Left lung (tissue), 4 donors: ENCODE measurements at regions not wholly inside any gene's neighbourhood (a gene's known extent, or its start where the extent isn't known, plus 50 kb on each side); places are given as distances from the start of the nearest gene placed in this dataset.

ENCODE experiments used
- ATAC-seq: fragments of 200-7000 bp; cut with Tn5 transposase; one replicate; pipeline ENCODE4 v1.9.1; 2020; ENCODE audit warnings: moderate library complexity
- DNase-seq, 4 donors: peaks; one replicate each; pipeline ENCODE4 v3.0.0-alpha.2; 2013 to 2020
- H3K27ac ChIP-seq, 2 donors: fragments of 200-600 bp; sonication (generic) in 1 of 2; one replicate each; pipeline versions ENCODE4 v1.5.0 to v1.8.0; 2020 to 2021
- H3K27me3 ChIP-seq, 2 donors: fragments of 200-600 bp; sonication (generic) in 1 of 2; one replicate each; pipeline versions ENCODE4 v1.5.0 to v1.8.0; 2020 to 2021
- H3K36me3 ChIP-seq, 2 donors: fragments of 200-600 bp; sonication (generic) in 1 of 2; one replicate each; pipeline versions ENCODE4 v1.5.0 to v1.8.0; 2020 to 2021
- H3K4me1 ChIP-seq, 2 donors: fragments of 200-600 bp; one replicate each; pipeline ENCODE4 v1.8.0; 2021
- H3K4me3 ChIP-seq, 2 donors: fragments of 200-600 bp; sonication (generic) in 1 of 2; one replicate each; pipeline versions ENCODE4 v1.5.0 to v1.8.0; 2020 to 2021; ENCODE audit warnings: mild to moderate bottlenecking in 1 of 2
- H3K9me3 ChIP-seq, 2 donors: fragments of 200-600 bp; sonication (generic) in 1 of 2; one replicate each; pipeline versions ENCODE4 v1.5.0 to v1.8.0; 2020 to 2021
- intact Hi-C, 2 donors: fragments of 100-400 bp; cut with DNase I; formaldehyde crosslinking; loops; one replicate each; pipeline versions ENCODE4 v1.11.2 to v1.14.2; 2022
- TF ChIP-seq, protein P1 (sequence below), 2 donors: fragments of 200-600 bp; sonication (generic) in 1 of 2; IDR thresholded peaks; one replicate each; pipeline versions ENCODE4 v1.5.0 to v1.8.0; 2021; ENCODE audit warnings: antibody characterized with exemption in 2 of 2
- donor health status: DM: no; HTN: yes; CAD: no.
- donor health status: DM: no; HTN: no; CAD: no.

GRCh38 chr4:175307326-175307725, 389.2 kb downstream of the ADAM29 start:
- ATAC-seq (no peak), DNase-seq (peak in 2 of 4 donors; percentile 65 to 66)
- no peak overlapping the region for H3K4me3 ChIP-seq
- H3K9me3 ChIP-seq, result peaks cover 0 to 4% of the 10 kb centered on the region in 2 donors
- intact Hi-C loops, result no loop called here
- no peak overlapping the region for H3K27ac ChIP-seq
- no peaks in the 10 kb centered on the region for H3K27me3 ChIP-seq
- no peaks in the 10 kb centered on the region for H3K36me3 ChIP-seq
- TF ChIP-seq, protein P1, sequence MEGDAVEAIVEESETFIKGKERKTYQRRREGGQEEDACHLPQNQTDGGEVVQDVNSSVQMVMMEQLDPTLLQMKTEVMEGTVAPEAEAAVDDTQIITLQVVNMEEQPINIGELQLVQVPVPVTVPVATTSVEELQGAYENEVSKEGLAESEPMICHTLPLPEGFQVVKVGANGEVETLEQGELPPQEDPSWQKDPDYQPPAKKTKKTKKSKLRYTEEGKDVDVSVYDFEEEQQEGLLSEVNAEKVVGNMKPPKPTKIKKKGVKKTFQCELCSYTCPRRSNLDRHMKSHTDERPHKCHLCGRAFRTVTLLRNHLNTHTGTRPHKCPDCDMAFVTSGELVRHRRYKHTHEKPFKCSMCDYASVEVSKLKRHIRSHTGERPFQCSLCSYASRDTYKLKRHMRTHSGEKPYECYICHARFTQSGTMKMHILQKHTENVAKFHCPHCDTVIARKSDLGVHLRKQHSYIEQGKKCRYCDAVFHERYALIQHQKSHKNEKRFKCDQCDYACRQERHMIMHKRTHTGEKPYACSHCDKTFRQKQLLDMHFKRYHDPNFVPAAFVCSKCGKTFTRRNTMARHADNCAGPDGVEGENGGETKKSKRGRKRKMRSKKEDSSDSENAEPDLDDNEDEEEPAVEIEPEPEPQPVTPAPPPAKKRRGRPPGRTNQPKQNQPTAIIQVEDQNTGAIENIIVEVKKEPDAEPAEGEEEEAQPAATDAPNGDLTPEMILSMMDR (IDR thresholded peaks at IDR 0.05), result no peak
- no peaks in the 10 kb centered on the region for H3K4me1 ChIP-seq

DNA sequence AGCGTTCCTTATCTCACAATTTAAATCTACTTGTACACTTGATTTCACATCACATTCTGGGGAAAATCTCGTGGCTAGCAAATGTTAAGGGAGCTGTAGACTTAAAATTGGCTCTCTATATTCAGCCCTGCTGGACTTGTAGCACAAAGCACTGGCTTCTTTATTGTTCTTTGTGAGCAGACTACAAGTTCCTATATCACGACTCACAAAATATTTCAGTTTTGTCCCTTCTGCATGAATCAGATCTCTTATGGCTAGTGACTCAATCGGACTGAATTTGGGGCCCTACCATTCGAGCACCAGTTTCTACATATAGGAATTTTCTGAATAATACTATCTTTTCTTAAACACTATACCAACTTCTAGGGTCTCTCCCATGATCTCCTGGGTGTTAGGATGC, 390.1 kb downstream of the ADAM29 start:
- H3K27me3 ChIP-seq, result no peaks in the 10 kb centered on the region
- DNase-seq (no peak), ATAC-seq (no peak)
- H3K4me3 ChIP-seq, result no peak overlapping the region
- intact Hi-C loops, result no loop called here
- TF ChIP-seq, protein P1 (IDR thresholded peaks at IDR 0.05), result no peak
- no peaks in the 10 kb centered on the region for H3K36me3 ChIP-seq
- H3K27ac ChIP-seq, result no peak overlapping the region
- no peaks in the 10 kb centered on the region for H3K4me1 ChIP-seq
- H3K9me3 ChIP-seq, result no peaks in the 10 kb centered on the region

DNA sequence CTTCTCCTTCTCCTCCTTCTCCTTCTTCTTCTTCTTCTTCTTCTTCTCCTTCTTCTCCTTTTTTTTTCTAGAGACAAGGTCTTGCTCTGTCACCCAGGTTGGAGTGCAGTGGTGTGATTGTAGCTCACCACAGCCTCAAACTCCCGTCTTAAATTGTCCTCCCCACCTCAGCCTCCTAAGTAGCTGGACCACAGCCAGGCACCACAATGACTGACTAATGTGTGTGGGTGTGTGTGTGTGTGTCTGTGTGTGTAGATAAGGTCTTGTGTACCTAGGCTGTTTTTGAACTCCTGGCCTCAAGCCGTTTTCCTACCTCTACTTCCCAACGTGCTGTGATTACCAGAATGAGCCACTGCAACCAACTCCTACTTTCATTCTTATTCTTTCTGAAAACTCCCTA, 390.9 kb downstream of the ADAM29 start:
- intact Hi-C loops, result no loop called here
- Histone ChIP-seq H3K9me3 (no peaks in the 10 kb centered on the region), H3K36me3 (no peaks in the 10 kb centered on the region), H3K4me3 (no peak overlapping the region), H3K27me3 (no peaks in the 10 kb centered on the region), H3K27ac (no peak overlapping the region), H3K4me1 (no peaks in the 10 kb centered on the region)
- ATAC-seq (no peak), DNase-seq (no peak)
- TF ChIP-seq, protein P1 (IDR thresholded peaks at IDR 0.05), result no peak

DNA sequence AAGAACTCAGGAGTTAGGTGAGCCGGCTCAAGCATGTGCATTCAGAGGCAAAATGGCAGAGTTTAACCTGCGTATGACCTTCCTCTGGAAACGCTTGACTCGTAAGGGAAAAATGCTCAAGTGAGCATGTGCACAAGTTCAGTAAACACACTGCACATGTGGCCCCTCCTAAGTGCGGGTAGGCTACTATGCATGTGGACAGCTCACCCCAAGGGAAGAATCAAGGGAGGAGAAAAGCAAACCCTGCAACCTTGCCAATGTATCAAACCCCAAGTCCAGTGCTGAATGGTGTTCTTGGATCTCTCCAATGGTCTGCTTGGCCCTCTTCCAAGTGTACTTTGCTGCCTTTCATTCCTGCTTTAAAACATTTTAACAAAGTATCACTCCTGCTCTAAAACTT, 407.1 kb downstream of the ADAM29 start:
- ATAC-seq, result no peak
- TF ChIP-seq, protein P1 (IDR thresholded peaks at IDR 0.05), result no peak
- no peaks in the 10 kb centered on the region for H3K27me3 ChIP-seq
- no peaks in the 10 kb centered on the region for H3K9me3 ChIP-seq
- no peak overlapping the region for H3K4me3 ChIP-seq
- DNase-seq, result no peak
- H3K27ac ChIP-seq, result no peak overlapping the region
- H3K36me3 ChIP-seq, result no peaks in the 10 kb centered on the region
- no peaks in the 10 kb centered on the region for H3K4me1 ChIP-seq
- intact Hi-C loops, result no loop called here

- H3K36me3 ChIP-seq, result no peaks in the 10 kb centered on the region
- ATAC-seq (no peak), DNase-seq (no peak)
- no peaks in the 10 kb centered on the region for H3K9me3 ChIP-seq
- H3K4me3 ChIP-seq, result no peak overlapping the region
- H3K27me3 ChIP-seq, result no peaks in the 10 kb centered on the region
- no peaks in the 10 kb centered on the region for H3K4me1 ChIP-seq
- no peak overlapping the region for H3K27ac ChIP-seq
- TF ChIP-seq, protein P1 (IDR thresholded peaks at IDR 0.05), result no peak
- intact Hi-C loops, result no loop called here
These were observed 408.6 kb downstream of the ADAM29 start for GRCh38 chr4:175326796-175327195.
